Uterus (tissue), 2 donors: ENCODE measurements at regions not wholly inside any gene's neighbourhood (a gene's known extent, or its start where the extent isn't known, plus 50 kb on each side); places are given as distances from the start of the nearest gene placed in this dataset.

ENCODE experiments used
- CTCF ChIP-seq, 4 experiments: fragments of 200-600 bp in 2 of 4; fragments of 450-650 bp in 2 of 4; sonication (generic) in 2 of 4; IDR thresholded peaks; one replicate each; pipeline ENCODE4 v1.5.1; 2016 to 2019; ENCODE audit warnings: antibody characterized with exemption in 4 of 4, mild to moderate bottlenecking in 2 of 4, moderate library complexity in 1 of 4
- POLR2A ChIP-seq, 2 donors: fragments of 450-650 bp; IDR thresholded peaks; one replicate each; pipeline ENCODE4 v1.6.1; 2016; ENCODE audit warnings: antibody characterized with exemption in 2 of 2, mild to moderate bottlenecking in 1 of 2, moderate library complexity in 1 of 2

DNA sequence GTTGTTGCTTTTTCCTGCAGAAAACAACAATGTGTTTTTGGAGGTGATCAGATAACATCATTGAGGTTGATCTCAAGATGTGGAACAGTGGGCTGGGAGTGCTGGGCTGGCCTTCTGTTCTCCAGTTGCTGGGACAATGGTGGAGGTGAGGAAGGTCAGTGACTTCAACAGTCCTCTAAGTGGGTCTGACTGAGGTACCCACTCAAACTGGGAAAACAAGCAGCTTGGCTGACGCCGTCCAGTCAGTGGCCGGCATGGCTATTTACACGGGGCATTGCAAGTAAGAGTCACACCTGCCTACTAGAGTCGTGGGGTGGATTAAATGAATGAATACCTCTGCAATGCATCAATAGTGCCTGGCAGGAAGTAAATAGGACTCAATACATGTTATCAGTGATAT, 386.7 kb upstream of the ZFHX3 start:
- TF ChIP-seq CTCF (IDR thresholded peaks at IDR 0.05): no peak
- no peak for TF ChIP-seq POLR2A (IDR thresholded peaks at IDR 0.05)
